GM19043 (cell line): ENCODE measurements at regions not wholly inside any gene's neighbourhood (a gene's known extent, or its start where the extent isn't known, plus 50 kb on each side); places are given as distances from the start of the nearest gene placed in this dataset.

Experiments used
- ATAC-seq: cut with Tn5 transposase; IDR thresholded peaks from one replicate; pipeline ENCODE4 v1.9.1; 2021; ENCODE audit warnings: low read depth; ENCODE audit not compliant: unreplicated experiment

GRCh38 chr7:156089222-156089621 is 277.0 kb upstream of the SHH start:
- no peak for ATAC-seq

- no peak for ATAC-seq
These were observed 275.9 kb upstream of the SHH start for GRCh38 chr7:156088115-156088514.

- no peak for ATAC-seq
These were observed 270.1 kb upstream of the SHH start for GRCh38 chr7:156082048-156083040.

GRCh38 chr7:156080596-156080995 is 268.3 kb upstream of the SHH start:
- no peak for ATAC-seq

GRCh38 chr7:156080046-156080445 is 267.8 kb upstream of the SHH start:
- no peak for ATAC-seq

GRCh38 chr7:156079156-156079555 is 266.9 kb upstream of the SHH start:
- no peak for ATAC-seq

- ATAC-seq: no peak
These were observed 262.8 kb upstream of the SHH start for GRCh38 chr7:156074982-156075615.

GRCh38 chr7:156074084-156074483 is 261.8 kb upstream of the SHH start:
- no peak for ATAC-seq

- ATAC-seq: no peak
These were observed 261.2 kb upstream of the SHH start for GRCh38 chr7:156073366-156074052.

- ATAC-seq: no peak
These were observed 259.3 kb upstream of the SHH start for GRCh38 chr7:156071612-156072011.

GRCh38 chr7:156069891-156070290 is 257.6 kb upstream of the SHH start:
- no peak for ATAC-seq

- no peak for ATAC-seq
These were observed 254.9 kb upstream of the SHH start for GRCh38 chr7:156067156-156067555.

GRCh38 chr7:156065400-156065799 is 253.1 kb upstream of the SHH start:
- ATAC-seq: no peak

- ATAC-seq: no peak
These were observed 252.7 kb upstream of the SHH start for GRCh38 chr7:156064971-156065386.

- ATAC-seq: no peak
These were observed 251.1 kb upstream of the SHH start for GRCh38 chr7:156063241-156063810.

- no peak for ATAC-seq
These were observed 250.0 kb upstream of the SHH start for GRCh38 chr7:156062286-156062685.

GRCh38 chr7:156061689-156062255 is 249.5 kb upstream of the SHH start:
- no peak for ATAC-seq

GRCh38 chr7:156060925-156061324 is 248.7 kb upstream of the SHH start:
- ATAC-seq: no peak

GRCh38 chr7:156059369-156059768 is 247.1 kb upstream of the SHH start:
- no peak for ATAC-seq

GRCh38 chr7:156058248-156058647 is 246.0 kb upstream of the SHH start:
- ATAC-seq: no peak

GRCh38 chr7:156056534-156056933 is 244.3 kb upstream of the SHH start:
- no peak for ATAC-seq
